ENCODE measurements at regions not wholly inside any gene's neighbourhood (a gene's known extent, or its start where the extent isn't known, plus 50 kb on each side); places are given as distances from the start of the nearest gene placed in this dataset.

- DNase-seq = no peak
These were observed 961.6 kb upstream of the CHAC2 start for GRCh38 chr2:52805901-52806410.

DNA sequence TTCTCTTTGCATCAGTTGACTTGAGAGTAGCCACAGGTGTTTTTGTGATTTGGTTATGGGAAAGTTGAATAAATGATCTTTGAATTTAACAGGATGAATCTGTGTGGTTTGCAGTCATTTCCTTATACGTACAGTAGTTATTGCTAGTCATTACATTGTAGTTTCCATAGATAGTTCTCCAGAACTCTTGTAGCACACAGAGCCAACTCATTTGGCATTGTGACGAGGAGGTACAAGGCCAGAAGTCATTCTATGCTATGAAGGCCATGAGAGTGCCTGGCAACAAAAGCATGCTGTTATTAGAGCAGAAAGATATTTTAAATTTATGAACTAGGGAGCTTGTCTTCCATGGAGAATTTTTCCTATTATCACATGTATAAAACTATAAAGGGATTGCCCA is 973.0 kb upstream of the CHAC2 start:
- DNase-seq = no peak

DNA sequence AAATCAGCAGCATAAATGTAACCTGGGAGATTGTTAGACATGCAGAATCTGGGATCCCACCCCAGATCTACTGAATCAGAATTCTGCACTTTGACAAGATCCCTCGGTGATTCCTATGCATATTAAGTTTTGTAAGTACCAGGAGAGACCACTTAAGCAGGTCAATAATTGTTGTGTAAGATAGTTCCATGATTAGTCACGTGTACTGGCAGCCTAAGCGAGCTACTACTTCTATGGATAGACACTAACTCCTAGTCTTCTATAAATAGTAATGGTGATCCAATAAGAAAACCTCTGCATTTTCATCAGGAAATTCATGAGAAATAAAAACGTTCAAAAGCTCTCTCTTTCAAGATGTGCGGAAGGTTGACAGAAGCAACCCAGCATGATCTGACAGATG is 988.2 kb upstream of the CHAC2 start:
- DNase-seq = no peak

GRCh38 chr2:52776571-52776970 is 991.0 kb upstream of the CHAC2 start:
- DNase-seq = no peak

GRCh38 chr2:52775674-52776073 is 991.9 kb upstream of the CHAC2 start:
- DNase-seq = no peak

DNA sequence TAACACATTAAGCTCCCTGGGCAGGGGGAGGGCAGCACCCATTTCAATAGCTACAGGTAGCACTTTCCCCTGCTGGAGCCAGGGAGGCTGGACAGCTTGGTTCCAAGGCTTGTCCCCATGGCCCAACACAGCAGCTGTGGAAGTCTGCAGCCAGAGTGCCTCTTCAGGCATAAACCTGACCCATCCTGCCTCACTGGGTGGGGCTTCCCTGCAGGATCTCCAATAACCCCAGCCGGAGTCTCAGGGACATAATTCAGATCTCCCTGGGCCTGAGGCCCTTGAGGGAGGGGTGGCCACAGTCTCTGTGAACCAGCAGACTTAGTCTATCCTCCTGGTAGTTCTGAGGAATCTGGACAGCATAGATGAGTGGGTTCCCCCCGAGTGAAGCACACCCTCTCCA is 1001.9 kb upstream of the CHAC2 start:
- DNase-seq = no peak

DNA sequence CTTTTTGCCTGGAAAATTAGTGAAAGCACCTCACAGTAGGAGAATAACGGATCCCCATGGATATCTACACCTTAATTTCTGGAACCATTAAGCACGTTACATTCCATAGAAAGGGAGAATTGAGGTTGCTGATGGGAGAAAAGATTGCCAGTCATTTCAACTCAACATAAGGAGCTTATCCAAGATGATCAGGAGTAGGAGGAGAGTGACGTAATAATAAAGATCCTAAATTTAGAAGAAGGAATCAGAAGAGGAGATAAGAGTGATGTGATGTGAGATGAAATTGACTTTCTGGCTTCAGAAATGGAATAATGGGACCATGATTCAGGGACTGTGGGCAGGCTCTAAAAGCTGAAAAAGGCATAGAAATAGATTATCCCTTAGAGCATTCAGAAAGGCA is 1017.8 kb upstream of the CHAC2 start:
- DNase-seq = no peak

DNA sequence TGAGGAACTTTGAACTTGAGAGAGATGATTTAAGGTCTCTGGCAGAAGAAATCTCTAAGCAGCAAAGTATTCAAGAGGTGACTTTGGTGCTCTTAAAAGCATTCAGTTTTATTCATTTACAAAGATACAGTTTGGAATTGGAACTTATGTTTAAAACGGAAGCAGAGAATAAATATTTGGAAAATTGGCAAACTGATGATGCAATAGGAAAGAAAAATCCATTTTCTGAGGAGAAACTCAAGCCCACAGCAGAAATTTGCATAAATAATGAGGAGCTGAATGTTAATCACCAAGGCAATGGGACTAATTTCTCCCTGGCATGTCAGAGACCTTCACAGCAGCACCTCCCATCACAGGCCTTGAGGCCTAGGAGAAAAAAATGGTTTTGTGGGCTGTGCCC is 1022.5 kb upstream of the CHAC2 start:
- DNase-seq = no peak

DNA sequence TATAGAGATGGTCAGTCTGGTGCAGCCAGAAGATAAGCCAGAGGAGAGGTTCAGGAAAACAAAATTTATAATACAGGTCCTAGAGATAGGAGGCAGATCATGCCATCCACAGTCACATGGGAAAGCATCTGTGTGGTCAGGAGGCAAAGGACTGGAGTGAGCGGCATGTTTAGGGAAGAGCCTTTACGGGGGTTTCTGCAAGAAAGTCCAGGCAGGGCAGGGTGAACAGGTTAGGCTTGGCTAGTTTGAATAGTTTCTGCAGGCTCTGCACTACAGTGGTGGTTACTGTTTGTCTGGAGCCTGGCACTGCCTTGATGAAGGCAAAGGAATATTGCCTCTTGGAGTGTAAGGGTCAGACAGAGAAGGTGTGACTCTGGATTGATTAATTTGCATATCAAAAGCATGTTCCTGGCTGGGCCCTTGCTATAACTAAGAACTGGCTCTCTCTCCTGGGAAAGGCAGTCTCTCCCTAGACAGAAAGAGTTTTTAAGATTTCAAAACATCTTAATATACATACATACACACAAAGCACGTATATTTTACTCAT is 1034.7 kb upstream of the CHAC2 start:
- DNase-seq = no peak

- DNase-seq = no peak
These were observed 1043.0 kb upstream of the CHAC2 start for GRCh38 chr2:52724585-52724984.

GRCh38 chr2:52717836-52718235 is 1049.8 kb upstream of the CHAC2 start:
- DNase-seq = no peak

- no peak for DNase-seq
These were observed 1056.6 kb upstream of the CHAC2 start for GRCh38 chr2:52710810-52711618.

- DNase-seq = no peak
These were observed 1063.4 kb upstream of the CHAC2 start for GRCh38 chr2:52704251-52704650.

DNA sequence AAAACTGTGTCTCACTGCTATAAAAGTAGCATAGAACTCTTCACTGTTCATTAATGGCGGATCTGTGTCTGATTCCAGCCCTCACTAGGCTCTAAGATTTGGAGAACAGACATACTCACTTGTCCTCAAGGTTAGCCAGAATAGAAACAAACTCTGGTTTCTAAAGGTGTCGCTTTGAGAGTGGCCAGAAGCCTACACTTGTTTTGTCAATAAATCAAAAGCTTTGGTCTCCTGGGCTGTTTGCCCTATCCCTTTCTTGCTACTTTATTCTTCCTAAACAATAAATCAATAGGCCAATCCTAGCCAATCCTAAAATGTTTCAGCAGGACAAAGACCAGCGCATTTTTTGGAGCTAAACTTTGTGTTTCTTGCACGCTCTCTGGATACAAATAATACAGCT is 1064.6 kb upstream of the CHAC2 start:
- DNase-seq = no peak

DNA sequence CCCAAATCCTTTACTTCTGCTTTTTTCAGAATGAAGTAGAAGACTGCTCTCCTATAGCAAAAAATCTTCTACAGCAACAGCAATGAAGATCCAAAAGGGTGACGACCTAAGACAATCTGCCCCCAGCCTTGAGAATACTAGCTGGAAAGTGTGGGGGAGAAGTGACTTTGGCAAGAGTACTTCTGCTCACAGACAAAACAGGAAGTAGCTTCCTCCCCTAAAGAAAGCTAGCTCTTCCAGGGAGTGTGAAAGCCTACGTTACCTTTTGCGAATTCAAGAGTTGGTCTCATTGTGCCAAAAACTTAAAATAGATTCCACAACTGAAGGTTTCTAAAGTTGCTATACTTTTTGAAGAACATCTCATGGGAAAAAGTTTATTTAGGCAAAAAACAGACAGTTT is 1069.2 kb upstream of the CHAC2 start:
- no peak for DNase-seq

DNA sequence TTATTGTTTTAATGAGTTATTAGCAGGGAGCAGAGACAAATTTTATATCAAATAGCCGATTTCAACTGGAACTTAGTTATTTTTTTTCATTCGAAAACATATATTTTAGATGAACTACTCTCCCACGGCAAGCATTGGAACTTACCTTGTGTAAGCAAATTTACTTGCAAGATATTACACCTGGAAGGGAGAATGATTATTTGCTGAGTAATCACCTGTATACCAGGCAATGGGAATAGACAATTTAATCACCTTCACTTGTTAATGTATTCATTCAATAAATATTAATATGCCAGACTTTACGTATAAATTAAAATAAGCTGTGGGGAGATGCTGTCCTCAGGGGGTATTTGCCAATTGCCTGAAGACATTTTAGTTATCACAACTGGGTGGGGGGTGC is 1069.9 kb upstream of the CHAC2 start:
- no peak for DNase-seq

DNA sequence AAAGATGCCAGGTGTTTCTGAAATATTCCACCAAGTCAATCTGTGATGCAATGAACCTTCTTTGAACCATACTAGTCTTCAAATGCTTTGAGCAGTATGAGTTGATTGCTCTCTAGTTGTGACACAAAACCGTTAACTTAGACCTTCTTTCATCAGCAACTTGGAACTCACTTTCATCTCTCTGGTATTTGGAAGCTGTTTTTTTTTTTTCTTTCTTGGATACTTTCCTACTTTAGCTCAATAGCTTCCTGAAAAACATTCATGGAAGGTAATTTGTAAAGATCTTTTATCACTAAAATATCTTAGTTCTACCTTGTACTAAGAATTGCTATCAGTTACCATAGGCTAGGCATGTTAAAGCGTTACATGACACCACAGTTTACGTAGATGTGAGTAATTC is 1071.9 kb upstream of the CHAC2 start:
- DNase-seq = no peak

GRCh38 chr2:52686935-52687334 is 1080.7 kb upstream of the CHAC2 start:
- DNase-seq = no peak

GRCh38 chr2:52676056-52676455 is 1091.5 kb upstream of the CHAC2 start:
- no peak for DNase-seq

GRCh38 chr2:52668724-52669123 is 1098.9 kb upstream of the CHAC2 start:
- no peak for DNase-seq

- DNase-seq = no peak
These were observed 1108.1 kb upstream of the CHAC2 start for GRCh38 chr2:52659546-52659945.

DNA sequence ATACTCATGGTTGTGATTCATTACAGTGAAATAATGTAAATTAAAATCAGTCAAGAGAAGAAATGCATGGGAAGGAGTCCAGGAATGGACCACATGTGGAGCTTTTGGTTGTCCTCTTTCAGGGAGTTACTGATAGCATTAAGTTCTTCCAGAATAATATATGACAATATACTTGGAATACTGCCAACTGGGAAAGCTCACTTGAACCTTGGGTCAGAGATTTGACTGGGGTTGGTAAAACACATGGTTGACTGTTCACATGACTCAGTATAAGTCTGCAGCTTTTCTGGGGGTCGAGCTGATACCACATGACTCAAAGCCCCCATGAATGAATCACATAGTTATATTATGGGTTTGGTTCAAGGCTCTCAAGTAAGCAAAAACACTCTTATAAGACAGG is 1109.0 kb upstream of the CHAC2 start:
- no peak for DNase-seq

DNA sequence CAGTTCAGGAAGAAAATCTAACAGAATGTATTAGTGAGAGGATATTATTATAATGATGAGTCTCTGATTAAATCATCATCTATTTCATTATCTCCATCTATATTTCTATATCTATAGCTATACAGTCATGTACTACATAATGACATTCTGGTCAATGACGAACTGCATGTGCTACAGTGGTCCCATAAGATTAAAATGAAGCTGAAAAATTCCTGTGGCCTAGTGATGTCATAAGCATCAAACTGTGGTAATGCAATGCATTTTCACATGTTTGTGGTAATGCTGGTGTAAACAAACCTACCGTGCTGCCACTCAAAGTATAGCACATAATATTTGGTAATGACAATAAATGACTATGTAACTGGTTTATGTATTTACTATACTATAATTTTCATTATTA is 1127.9 kb upstream of the CHAC2 start:
- DNase-seq = no peak

GRCh38 chr2:52632543-52632942 is 1135.1 kb upstream of the CHAC2 start:
- no peak for DNase-seq

DNA sequence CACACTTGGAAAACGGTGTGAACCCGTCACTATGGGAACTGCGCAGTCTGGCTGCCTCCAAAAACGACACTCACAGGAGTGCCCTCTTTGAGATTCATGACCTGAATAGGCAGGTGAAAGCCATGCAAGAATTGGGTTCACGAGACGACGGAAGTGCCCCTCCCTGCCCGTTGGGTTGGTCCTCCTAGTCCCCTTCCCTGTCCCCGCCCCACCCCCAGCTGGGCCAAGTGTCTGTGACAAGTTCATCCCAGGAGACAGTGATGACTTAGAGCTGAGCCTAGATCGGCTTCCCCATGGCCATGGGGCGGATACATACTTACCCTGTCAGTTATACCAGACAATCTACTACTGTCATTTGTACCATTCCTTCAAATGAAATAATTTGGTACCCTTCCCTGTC is 1137.7 kb upstream of the CHAC2 start:
- no peak for DNase-seq
